HEK293T (cell line): ENCODE measurements at regions not wholly inside any gene's neighbourhood (a gene's known extent, or its start where the extent isn't known, plus 50 kb on each side); places are given as distances from the start of the nearest gene placed in this dataset.

Experiments used
- ARNT ChIP-seq: fragments of 450-650 bp; IDR thresholded peaks from 2 replicates; pipeline ENCODE4 v1.6.1; 2017; ENCODE audit warnings: mild to moderate bottlenecking
- CTBP1 ChIP-seq: fragments of 450-650 bp; IDR thresholded peaks from 2 replicates; pipeline ENCODE4 v1.6.1; 2016; ENCODE audit warnings: borderline replicate concordance
- FOXK2 ChIP-seq: fragments of 450-650 bp; IDR thresholded peaks from 2 replicates; pipeline ENCODE4 v1.6.1; 2016; ENCODE audit warnings: mild to moderate bottlenecking
- FOXM1 ChIP-seq: fragments of 450-650 bp; IDR thresholded peaks from 2 replicates; pipeline ENCODE4 v1.6.1; 2017; ENCODE audit warnings: mild to moderate bottlenecking, borderline replicate concordance
- NFRKB ChIP-seq: fragments of 450-650 bp; IDR thresholded peaks from 2 replicates; pipeline ENCODE4 v1.6.1; 2016; ENCODE audit warnings: mild to moderate bottlenecking, moderate library complexity
- SP1 ChIP-seq: fragments of 450-650 bp; IDR thresholded peaks from 2 replicates; pipeline ENCODE4 v1.6.1; 2017
- TARDBP ChIP-seq: fragments of 450-650 bp; IDR thresholded peaks from 2 replicates; pipeline ENCODE4 v1.6.1; 2016

- TF ChIP-seq ARNT (no peak), NFRKB (no peak), TARDBP (no peak), FOXM1 (no peak), FOXK2 (no peak), CTBP1 (no peak), SP1 (no peak)
These were observed 176.5 kb downstream of the MEX3B start for GRCh38 chr15:81869161-81869954.
